OCI-LY1 (cell line): ENCODE measurements at regions not wholly inside any gene's neighbourhood (a gene's known extent, or its start where the extent isn't known, plus 50 kb on each side); places are given as distances from the start of the nearest gene placed in this dataset.

Experiments used
- H2AFZ ChIP-seq: fragments of 200-600 bp; sonication (generic), shearing (Covaris generic); 2 replicates; pipeline ENCODE4 v1.6.0; 2014; ENCODE audit warnings: antibody characterized with exemption, mild to moderate bottlenecking, low read length
- H3F3A ChIP-seq: fragments of 200-600 bp; sonication (generic), shearing (Covaris generic); 2 replicates; pipeline ENCODE4 v1.6.0; 2014; ENCODE audit warnings: mild to moderate bottlenecking, antibody characterized with exemption, low read length, moderate library complexity; ENCODE audit not compliant: insufficient read depth
- H3K27ac ChIP-seq: fragments of 200-600 bp; sonication (generic); 2 replicates; pipeline ENCODE4 v1.5.1; 2014; ENCODE audit warnings: low read length, mixed run types, mild to moderate bottlenecking, low read depth; ENCODE audit not compliant: poor library complexity, severe bottlenecking
- H3K27me3 ChIP-seq: fragments of 200-600 bp; sonication (generic); 2 replicates; pipeline ENCODE4 v1.6.0; 2014; ENCODE audit warnings: antibody characterized with exemption, mild to moderate bottlenecking, low read length, moderate library complexity; ENCODE audit not compliant: insufficient read depth
- H3K36me3 ChIP-seq: fragments of 200-600 bp; sonication (generic); 2 replicates; pipeline ENCODE4 v1.6.1; 2014; ENCODE audit warnings: mild to moderate bottlenecking, antibody characterized with exemption, low read length, moderate library complexity, mixed read lengths; ENCODE audit not compliant: insufficient read depth
- H3K4me1 ChIP-seq: fragments of 200-600 bp; sonication (generic); 2 replicates; pipeline ENCODE4 v1.5.1; 2014; ENCODE audit warnings: mild to moderate bottlenecking, low read length, moderate library complexity; ENCODE audit not compliant: insufficient read depth, severe bottlenecking
- H3K4me2 ChIP-seq: fragments of 200-600 bp; sonication (generic), shearing (Covaris generic); 2 replicates; pipeline ENCODE4 v1.6.1; 2014; ENCODE audit warnings: low read length
- H3K4me3 ChIP-seq: fragments of 200-600 bp; sonication (generic); 2 replicates; pipeline ENCODE4 v1.5.1; 2014; ENCODE audit warnings: low read length, low read depth, mild to moderate bottlenecking, mixed read lengths; ENCODE audit not compliant: poor library complexity, severe bottlenecking
- H3K79me2 ChIP-seq: fragments of 200-600 bp; shearing (Covaris generic); 2 replicates; pipeline ENCODE4 v1.6.1; 2016; ENCODE audit warnings: mixed run types, low read length, mixed read lengths; ENCODE audit not compliant: insufficient read depth
- H3K9ac ChIP-seq: fragments of 200-600 bp; sonication (generic), shearing (Covaris generic); 2 replicates; pipeline ENCODE4 v1.6.1; 2014; ENCODE audit warnings: mild to moderate bottlenecking, low read length, mixed read lengths
- H3K9me2 ChIP-seq: fragments of 200-600 bp; sonication (generic), shearing (Covaris generic); 2 replicates; pipeline ENCODE4 v1.6.1; 2014; ENCODE audit warnings: low read depth, mild to moderate bottlenecking, low read length, mixed read lengths
- H3K9me3 ChIP-seq: fragments of 200-600 bp; shearing (Covaris generic); 2 replicates; pipeline ENCODE4 v1.6.1; 2014; ENCODE audit warnings: low read length, mixed read lengths
- H4K20me1 ChIP-seq: fragments of 200-600 bp; sonication (generic), shearing (Covaris generic); 2 replicates; pipeline ENCODE4 v1.6.0; 2016; ENCODE audit warnings: mild to moderate bottlenecking, low read length; ENCODE audit not compliant: insufficient read depth
- EZH2 ChIP-seq: fragments of 200-600 bp; sonication (generic), shearing (Covaris generic); IDR thresholded peaks from 2 replicates; pipeline ENCODE4 v1.8.0; 2017; ENCODE audit warnings: borderline replicate concordance, mixed run types, mild to moderate bottlenecking, antibody characterized with exemption, low read length, moderate library complexity, mixed read lengths
- TF ChIP-seq, protein P1 (sequence below): fragments of 200-600 bp; sonication (generic), shearing (Covaris generic); IDR thresholded peaks from 2 replicates; pipeline ENCODE4 v1.5.1; 2017; ENCODE audit warnings: mild to moderate bottlenecking, antibody characterized with exemption, low read length, moderate library complexity, mixed read lengths

DNA sequence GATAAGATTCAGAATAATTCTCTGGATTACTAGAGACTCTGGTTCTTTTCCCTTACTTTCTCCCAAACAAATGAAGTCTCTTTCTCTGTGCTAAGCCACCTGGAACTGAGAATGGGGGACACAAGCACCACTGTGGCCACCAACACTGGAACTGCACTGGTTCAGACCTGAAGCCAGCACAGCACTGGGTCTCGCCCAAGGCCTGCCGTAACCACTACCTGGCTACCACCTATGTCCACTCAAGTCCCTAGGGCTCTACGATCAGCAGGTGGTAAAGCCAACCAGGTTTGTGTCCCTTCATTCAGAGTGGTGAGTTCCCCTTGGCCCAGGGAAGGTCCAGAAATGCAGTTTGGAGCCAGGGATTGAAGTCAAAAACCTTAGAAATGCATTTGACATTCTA is 626.2 kb downstream of the DIAPH3 start:
- Histone ChIP-seq H3F3A (no peaks in the 10 kb centered on the region), H3K9me2 (no peaks in the 10 kb centered on the region), H2AFZ (no peak overlapping the region), H4K20me1 (no peaks in the 10 kb centered on the region), H3K4me3 (no peak overlapping the region), H3K79me2 (no peaks in the 10 kb centered on the region), H3K27ac (no peak overlapping the region), H3K27me3 (no peaks in the 10 kb centered on the region), H3K9me3 (no peaks in the 10 kb centered on the region), H3K36me3 (no peaks in the 10 kb centered on the region), H3K4me2 (no peak overlapping the region), H3K9ac (no peak overlapping the region), H3K4me1 (no peaks in the 10 kb centered on the region)
- no peak for TF ChIP-seq EZH2

DNA sequence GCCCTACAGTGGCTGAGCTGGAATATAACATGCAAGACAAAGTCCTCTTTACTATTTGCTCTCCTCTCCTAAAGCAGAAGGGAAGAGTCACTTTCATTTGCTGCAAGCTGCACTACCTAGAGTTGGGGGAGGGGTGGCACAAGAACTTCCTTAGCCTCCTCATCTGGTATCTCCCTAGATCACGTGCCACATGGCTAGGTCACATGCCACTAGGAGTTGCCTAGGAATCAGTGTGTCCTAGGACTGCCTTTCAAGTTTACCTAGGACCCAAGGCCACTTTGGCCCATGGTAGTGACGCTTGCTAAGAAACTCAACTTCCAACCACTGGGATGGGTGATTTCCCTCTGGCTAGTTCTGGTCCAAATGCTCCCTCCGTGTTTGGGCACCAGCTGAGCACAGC is 625.2 kb downstream of the DIAPH3 start:
- no peak overlapping the region for H3K4me2 ChIP-seq
- no peaks in the 10 kb centered on the region for H3F3A ChIP-seq
- H3K9me2 ChIP-seq: no peaks in the 10 kb centered on the region
- H3K36me3 ChIP-seq: no peaks in the 10 kb centered on the region
- TF ChIP-seq EZH2: no peak
- TF ChIP-seq, protein P1, sequence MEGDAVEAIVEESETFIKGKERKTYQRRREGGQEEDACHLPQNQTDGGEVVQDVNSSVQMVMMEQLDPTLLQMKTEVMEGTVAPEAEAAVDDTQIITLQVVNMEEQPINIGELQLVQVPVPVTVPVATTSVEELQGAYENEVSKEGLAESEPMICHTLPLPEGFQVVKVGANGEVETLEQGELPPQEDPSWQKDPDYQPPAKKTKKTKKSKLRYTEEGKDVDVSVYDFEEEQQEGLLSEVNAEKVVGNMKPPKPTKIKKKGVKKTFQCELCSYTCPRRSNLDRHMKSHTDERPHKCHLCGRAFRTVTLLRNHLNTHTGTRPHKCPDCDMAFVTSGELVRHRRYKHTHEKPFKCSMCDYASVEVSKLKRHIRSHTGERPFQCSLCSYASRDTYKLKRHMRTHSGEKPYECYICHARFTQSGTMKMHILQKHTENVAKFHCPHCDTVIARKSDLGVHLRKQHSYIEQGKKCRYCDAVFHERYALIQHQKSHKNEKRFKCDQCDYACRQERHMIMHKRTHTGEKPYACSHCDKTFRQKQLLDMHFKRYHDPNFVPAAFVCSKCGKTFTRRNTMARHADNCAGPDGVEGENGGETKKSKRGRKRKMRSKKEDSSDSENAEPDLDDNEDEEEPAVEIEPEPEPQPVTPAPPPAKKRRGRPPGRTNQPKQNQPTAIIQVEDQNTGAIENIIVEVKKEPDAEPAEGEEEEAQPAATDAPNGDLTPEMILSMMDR: no peak
- H3K9me3 ChIP-seq: no peaks in the 10 kb centered on the region
- no peak overlapping the region for H3K27ac ChIP-seq
- no peaks in the 10 kb centered on the region for H4K20me1 ChIP-seq
- H3K27me3 ChIP-seq: no peaks in the 10 kb centered on the region
- H3K79me2 ChIP-seq: no peaks in the 10 kb centered on the region
- no peak overlapping the region for H3K9ac ChIP-seq
- no peak overlapping the region for H2AFZ ChIP-seq
- no peak overlapping the region for H3K4me3 ChIP-seq
- no peaks in the 10 kb centered on the region for H3K4me1 ChIP-seq

DNA sequence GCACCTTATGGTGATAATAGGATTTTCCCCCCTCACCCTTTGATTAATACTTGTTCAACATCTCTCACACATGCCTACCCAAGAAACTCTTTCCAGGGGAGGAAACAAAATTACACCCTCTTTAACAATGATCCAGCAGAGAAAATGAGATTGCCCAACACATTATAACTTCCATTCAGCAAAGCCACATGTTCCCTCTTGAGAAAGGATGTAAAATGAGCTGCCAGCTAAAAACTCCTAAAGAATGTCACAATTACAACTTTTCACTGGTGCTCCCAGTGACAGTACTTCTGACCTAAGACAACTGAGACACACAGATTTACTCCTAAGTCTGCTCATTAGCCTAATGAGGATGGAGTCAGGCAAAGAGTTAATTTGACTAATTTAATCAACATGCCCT is 621.4 kb downstream of the DIAPH3 start:
- no peak overlapping the region for H3K9ac ChIP-seq
- no peak overlapping the region for H3K4me3 ChIP-seq
- H3K4me2 ChIP-seq: no peak overlapping the region
- no peaks in the 10 kb centered on the region for H3K9me3 ChIP-seq
- no peaks in the 10 kb centered on the region for H3K36me3 ChIP-seq
- no peaks in the 10 kb centered on the region for H3K79me2 ChIP-seq
- no peak overlapping the region for H2AFZ ChIP-seq
- H4K20me1 ChIP-seq: no peaks in the 10 kb centered on the region
- H3K27me3 ChIP-seq: no peaks in the 10 kb centered on the region
- H3K4me1 ChIP-seq: no peaks in the 10 kb centered on the region
- no peak for TF ChIP-seq EZH2
- TF ChIP-seq, protein P1: no peak
- H3F3A ChIP-seq: no peaks in the 10 kb centered on the region
- no peaks in the 10 kb centered on the region for H3K9me2 ChIP-seq
- no peak overlapping the region for H3K27ac ChIP-seq

DNA sequence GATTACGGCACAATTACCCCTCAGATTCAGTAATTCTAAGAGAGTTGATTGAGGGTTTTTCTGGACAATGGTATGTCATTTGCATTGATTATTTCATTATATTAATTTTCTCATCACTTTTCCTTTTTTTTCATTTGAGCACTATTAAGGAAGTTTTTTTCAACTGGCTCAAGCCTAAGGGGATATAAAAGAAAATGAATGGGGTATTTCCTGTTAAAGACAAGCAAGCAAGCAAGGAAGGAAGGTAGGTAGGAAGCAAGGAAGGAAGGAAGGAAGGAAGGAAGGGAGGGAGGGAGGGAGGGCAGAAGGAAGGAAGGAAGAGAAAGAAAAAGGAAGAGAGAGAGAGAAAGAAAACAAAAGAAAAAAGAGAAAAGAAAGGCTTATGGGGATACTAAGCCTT is 620.3 kb downstream of the DIAPH3 start:
- Histone ChIP-seq H4K20me1 (no peaks in the 10 kb centered on the region), H3K4me1 (no peaks in the 10 kb centered on the region), H3K9me3 (no peaks in the 10 kb centered on the region), H3K27ac (no peak overlapping the region), H3K79me2 (no peaks in the 10 kb centered on the region), H3K4me3 (no peak overlapping the region), H3F3A (no peaks in the 10 kb centered on the region), H3K9ac (no peak overlapping the region), H2AFZ (no peak overlapping the region), H3K4me2 (no peak overlapping the region), H3K27me3 (no peaks in the 10 kb centered on the region), H3K9me2 (no peaks in the 10 kb centered on the region), H3K36me3 (no peaks in the 10 kb centered on the region)
- TF ChIP-seq EZH2: no peak
- TF ChIP-seq, protein P1: no peak
